ENCODE measurements at regions not wholly inside any gene's neighbourhood (a gene's known extent, or its start where the extent isn't known, plus 50 kb on each side); places are given as distances from the start of the nearest gene placed in this dataset.

DNA sequence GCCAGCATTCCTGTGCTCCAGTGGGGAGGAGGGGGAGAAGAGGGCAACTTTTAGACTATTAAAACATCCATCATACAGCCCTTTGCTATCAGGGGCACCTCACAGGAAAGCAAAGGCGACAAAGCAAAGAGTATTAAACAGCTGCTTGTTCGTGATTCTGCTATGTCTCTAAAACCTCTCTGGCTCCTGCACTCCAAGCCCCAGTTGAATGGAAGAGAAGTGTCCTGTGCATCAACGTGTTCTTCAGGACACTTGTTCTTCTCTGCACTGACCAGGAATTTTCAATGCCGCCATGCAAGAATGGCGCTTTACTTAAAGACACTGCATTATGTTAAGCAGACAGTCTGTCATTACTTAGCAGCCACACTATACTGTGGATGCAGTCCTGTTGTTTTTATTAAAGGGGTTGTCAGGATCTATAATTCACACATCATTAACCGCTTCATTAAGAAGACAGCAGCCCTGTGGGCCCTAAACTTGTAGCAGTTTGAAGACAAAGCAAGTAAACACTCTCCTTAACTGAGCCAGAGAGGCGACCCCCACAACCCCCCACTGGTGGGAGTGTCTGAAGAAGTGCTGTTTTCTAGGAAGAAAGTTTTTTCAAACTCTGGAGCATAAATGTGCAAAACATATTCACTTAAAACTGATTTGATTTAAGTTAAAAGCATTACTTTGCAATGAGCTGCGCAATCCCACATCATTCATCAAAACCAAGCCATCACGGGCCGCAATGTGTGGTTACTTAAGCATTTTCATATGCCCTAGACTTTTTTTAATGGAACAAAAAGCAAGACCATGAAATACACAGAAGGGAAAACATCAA lies 164.5 kb downstream of the ZNF608 start:
- TF ChIP-seq, protein P1, sequence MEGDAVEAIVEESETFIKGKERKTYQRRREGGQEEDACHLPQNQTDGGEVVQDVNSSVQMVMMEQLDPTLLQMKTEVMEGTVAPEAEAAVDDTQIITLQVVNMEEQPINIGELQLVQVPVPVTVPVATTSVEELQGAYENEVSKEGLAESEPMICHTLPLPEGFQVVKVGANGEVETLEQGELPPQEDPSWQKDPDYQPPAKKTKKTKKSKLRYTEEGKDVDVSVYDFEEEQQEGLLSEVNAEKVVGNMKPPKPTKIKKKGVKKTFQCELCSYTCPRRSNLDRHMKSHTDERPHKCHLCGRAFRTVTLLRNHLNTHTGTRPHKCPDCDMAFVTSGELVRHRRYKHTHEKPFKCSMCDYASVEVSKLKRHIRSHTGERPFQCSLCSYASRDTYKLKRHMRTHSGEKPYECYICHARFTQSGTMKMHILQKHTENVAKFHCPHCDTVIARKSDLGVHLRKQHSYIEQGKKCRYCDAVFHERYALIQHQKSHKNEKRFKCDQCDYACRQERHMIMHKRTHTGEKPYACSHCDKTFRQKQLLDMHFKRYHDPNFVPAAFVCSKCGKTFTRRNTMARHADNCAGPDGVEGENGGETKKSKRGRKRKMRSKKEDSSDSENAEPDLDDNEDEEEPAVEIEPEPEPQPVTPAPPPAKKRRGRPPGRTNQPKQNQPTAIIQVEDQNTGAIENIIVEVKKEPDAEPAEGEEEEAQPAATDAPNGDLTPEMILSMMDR (IDR thresholded peaks at IDR 0.05) = no peak
- no peak for TF ChIP-seq ZFX (IDR thresholded peaks at IDR 0.05; ENCODE audit: borderline replicate concordance)
- H3K27ac ChIP-seq = no peak overlapping the region

DNA sequence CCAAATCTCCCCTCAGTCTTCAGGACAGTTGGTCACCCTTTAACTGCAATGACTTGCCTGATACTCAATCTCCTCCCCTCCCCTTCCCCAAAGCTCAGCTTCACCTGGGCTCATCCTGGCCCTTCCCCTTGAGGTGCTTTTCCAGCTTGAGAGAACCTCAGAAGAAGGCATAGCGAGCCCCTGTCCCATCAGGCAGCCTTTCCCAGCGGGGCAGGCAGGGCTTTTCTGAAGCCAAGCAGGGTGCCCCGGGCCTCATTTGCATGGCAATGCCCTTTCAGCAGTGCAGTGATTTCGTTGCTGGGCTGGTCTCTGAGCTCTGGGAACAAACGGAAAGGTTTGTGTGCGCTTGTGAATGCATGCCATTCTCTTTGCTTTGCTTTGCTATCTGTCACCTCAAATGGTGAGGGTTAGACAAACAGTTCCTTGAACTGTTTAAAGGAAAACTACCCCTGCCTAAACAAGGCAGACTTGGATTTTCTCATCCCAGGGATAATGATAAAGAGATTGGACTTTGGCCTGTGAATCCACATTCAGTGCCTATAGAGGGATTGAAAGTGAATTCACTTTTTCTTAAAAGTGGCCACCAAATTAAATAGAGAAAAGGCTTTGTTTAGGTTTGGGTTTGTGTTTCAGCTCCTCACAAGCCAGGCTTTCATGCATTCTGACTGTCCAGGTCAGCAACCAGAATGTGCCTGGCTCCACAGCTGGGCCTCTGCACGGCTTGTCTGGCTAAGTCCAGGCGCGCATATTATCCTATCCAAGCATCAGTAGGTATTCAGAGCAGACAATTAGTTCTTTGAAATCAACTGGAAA lies 165.3 kb downstream of the ZNF608 start:
- no peak overlapping the region for H3K27ac ChIP-seq
- TF ChIP-seq, protein P1 (IDR thresholded peaks at IDR 0.05) = no peak
- TF ChIP-seq ZFX (IDR thresholded peaks at IDR 0.05; ENCODE audit: borderline replicate concordance) = no peak

DNA sequence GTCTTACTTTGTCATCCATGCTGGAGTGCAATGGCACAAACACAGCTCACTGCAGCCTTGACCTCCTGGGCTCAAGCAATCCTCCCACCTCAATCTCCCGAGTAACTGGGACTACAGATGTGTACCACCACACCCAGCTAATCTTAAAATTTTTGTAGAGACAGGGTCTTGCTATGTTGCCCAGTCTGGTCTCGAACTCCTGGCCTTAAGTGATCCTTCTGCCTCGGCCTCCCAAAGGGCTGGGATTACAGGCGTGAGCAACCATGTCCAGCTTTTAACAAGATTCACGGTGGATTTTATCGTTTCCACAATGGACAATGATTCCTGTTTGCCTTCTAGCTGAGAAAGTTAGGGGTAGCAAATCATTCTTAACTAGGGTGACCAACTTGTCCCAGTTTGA lies 165.9 kb downstream of the ZNF608 start:
- TF ChIP-seq, protein P1 (IDR thresholded peaks at IDR 0.05) = no peak
- no peak for TF ChIP-seq ZFX (IDR thresholded peaks at IDR 0.05; ENCODE audit: borderline replicate concordance)
- no peak overlapping the region for H3K27ac ChIP-seq

DNA sequence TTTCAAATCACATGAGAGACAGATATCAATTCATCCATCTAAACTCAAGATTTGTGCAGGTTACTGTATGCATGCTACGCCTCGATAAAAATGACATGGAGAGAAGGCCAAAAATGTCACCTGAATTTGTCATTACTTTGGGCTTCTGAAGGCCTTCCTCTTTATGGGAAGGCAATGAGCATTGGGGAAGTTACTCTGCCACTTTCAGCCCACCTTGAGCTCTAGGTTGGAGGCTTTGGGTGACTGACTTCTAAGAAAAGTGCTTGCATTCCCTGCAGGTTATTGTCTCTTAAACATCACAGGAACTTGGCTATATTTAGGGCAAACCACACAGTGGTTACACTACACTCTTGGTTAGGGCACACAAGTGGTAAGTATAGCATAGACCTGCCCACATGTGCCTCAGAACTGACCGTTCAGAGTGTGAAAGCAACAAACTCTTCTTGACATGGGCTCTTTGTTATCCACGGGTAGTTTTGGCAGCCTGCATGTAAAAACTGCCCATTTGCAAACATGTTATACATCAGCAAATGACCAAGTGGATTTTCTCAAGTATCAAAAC lies 169.5 kb downstream of the ZNF608 start:
- H3K27ac ChIP-seq = no peak overlapping the region
- no peak for TF ChIP-seq ZFX (IDR thresholded peaks at IDR 0.05; ENCODE audit: borderline replicate concordance)

DNA sequence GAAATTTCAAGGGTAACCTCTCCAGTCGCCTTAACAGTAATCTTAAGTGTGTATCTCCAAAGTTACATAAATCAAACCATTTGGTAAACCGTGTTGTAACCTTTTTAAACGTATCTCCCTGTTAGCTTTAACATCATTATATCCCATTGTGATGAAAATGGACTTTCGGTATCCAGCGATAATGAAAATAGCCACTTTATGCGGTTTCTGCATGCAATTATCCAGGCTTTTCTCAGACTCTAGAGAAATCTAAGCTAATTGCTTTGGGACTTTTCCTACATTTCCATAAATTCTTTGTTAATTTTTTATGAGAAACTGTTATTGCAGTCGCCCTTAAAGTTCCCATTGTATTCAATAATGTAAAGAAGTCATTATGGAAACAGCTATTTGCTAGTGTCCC lies 170.7 kb downstream of the ZNF608 start:
- H3K27ac ChIP-seq = no peak overlapping the region
- TF ChIP-seq, protein P1 (IDR thresholded peaks at IDR 0.05) = no peak
- no peak for TF ChIP-seq ZFX (IDR thresholded peaks at IDR 0.05; ENCODE audit: borderline replicate concordance)

DNA sequence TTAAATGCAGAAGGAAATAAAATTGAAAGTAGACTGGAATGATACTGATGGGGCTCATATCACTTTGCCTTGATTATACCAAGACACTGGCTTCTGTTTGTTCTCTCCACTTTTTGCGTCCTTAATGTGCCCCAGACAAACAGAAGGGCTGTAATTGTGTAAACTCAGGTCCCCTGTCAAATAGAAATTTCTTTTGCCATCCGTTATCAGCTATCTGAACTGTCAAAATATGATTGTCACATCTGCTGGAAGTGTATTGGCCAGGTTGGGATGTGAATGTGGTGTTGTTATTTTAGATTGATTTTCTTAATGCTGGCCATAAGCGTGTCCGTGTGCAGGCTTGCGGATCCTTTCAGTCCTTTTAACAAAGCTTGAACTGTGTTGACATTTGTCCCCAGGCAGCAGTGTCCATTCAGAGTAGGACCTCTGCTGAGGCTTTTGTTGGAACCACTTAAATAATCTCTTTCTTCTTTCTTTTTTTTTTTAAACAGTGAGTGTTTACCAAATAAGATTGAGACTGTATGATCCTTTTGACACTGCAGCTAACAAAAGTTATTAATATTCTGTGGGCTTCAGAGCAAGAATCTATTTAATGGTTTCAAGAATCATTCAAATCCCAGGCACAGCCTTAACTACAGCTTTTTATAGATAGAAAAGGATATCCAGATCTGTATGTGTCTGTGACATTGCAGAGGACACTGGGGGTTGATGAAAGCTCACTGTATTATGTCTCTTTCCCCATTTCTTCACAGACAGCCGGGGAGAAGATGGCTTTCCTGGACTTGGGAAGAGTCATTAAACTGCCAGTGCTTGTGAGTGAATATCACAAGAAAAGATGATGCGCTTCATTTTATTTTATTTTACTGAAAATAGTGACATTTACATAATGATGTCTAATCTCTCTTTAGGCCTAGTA lies 171.7 kb downstream of the ZNF608 start:
- no peak overlapping the region for H3K27ac ChIP-seq
- TF ChIP-seq ZFX (IDR thresholded peaks at IDR 0.05; ENCODE audit: borderline replicate concordance) = no peak
- TF ChIP-seq, protein P1 (IDR thresholded peaks at IDR 0.05) = no peak

DNA sequence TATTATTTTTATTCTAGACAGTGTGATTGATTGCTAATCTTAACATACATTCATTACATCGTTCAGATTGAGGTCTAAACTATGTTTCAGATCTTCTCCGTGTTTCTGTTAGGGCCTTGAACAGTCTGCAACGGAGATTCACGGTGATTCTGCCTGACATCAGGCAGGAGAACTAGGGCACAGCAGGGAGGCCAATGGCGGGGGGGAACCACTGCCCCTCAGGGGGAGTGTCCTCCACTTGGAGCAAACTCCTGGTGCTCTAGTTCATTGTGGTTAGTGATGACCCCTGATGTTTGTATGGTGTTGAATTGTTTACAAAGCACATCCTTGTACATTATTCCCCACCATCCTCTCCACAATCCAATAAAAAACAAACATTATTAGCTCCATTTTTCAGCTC lies 173.5 kb downstream of the ZNF608 start:
- no peak overlapping the region for H3K27ac ChIP-seq
- no peak for TF ChIP-seq ZFX (IDR thresholded peaks at IDR 0.05; ENCODE audit: borderline replicate concordance)
- TF ChIP-seq, protein P1 (IDR thresholded peaks at IDR 0.05) = no peak

All from 22Rv1 (cell line).